A549 (cell line): ENCODE measurements at regions not wholly inside any gene's neighbourhood (a gene's known extent, or its start where the extent isn't known, plus 50 kb on each side); places are given as distances from the start of the nearest gene placed in this dataset.

ENCODE experiments used
- CBX8 ChIP-seq: fragments of 200-600 bp; sonication (generic); IDR thresholded peaks from 2 replicates; pipeline ENCODE4 v1.6.1; 2016
- CTCF ChIP-seq: fragments of >200 bp; sonication (Bioruptor Twin); formaldehyde crosslinking; IDR thresholded peaks from 3 replicates; pipeline ENCODE4 v1.5.1; 2016
- EP300 ChIP-seq, 2 experiments: fragments of >200 bp; sonication (Bioruptor Twin); formaldehyde crosslinking; IDR thresholded peaks; 2 replicates in 1 of 2; 3 replicates in 1 of 2; pipeline ENCODE4 v1.6.1; 2016 to 2017
- POLR2AphosphoS2 ChIP-seq: conservative IDR thresholded peaks from 2 replicates; pipeline ENCODE4 v1.6.1; 2012; ENCODE audit warnings: low read length, improper control_type of control experiment, inconsistent platforms
- SMC3 ChIP-seq: fragments of >200 bp; sonication (Bioruptor Twin); formaldehyde crosslinking; IDR thresholded peaks from 3 replicates; pipeline ENCODE4 v1.6.1; 2018; ENCODE audit warnings: inconsistent platforms
- ZFP36 ChIP-seq: fragments of 450-650 bp; IDR thresholded peaks from 2 replicates; pipeline ENCODE4 v1.6.1; 2014; ENCODE audit warnings: borderline replicate concordance; ENCODE audit not compliant: partially characterized antibody
- TF ChIP-seq, protein P1 (sequence below): fragments of 200-600 bp; sonication (generic); IDR thresholded peaks from 2 replicates; pipeline ENCODE4 v1.6.1; 2016; ENCODE audit warnings: antibody characterized with exemption, mild to moderate bottlenecking, moderate library complexity
- TF ChIP-seq, protein P2 (sequence below): IDR thresholded peaks from 2 replicates; pipeline ENCODE4 v1.6.1; 2012

- TF ChIP-seq ZFP36 (no peak), CTCF (no peak), EP300 (IDR thresholded peaks at IDR 0.05) (no peak), CBX8 (no peak), POLR2AphosphoS2 (no peak), SMC3 (no peak)
- TF ChIP-seq, protein P1, sequence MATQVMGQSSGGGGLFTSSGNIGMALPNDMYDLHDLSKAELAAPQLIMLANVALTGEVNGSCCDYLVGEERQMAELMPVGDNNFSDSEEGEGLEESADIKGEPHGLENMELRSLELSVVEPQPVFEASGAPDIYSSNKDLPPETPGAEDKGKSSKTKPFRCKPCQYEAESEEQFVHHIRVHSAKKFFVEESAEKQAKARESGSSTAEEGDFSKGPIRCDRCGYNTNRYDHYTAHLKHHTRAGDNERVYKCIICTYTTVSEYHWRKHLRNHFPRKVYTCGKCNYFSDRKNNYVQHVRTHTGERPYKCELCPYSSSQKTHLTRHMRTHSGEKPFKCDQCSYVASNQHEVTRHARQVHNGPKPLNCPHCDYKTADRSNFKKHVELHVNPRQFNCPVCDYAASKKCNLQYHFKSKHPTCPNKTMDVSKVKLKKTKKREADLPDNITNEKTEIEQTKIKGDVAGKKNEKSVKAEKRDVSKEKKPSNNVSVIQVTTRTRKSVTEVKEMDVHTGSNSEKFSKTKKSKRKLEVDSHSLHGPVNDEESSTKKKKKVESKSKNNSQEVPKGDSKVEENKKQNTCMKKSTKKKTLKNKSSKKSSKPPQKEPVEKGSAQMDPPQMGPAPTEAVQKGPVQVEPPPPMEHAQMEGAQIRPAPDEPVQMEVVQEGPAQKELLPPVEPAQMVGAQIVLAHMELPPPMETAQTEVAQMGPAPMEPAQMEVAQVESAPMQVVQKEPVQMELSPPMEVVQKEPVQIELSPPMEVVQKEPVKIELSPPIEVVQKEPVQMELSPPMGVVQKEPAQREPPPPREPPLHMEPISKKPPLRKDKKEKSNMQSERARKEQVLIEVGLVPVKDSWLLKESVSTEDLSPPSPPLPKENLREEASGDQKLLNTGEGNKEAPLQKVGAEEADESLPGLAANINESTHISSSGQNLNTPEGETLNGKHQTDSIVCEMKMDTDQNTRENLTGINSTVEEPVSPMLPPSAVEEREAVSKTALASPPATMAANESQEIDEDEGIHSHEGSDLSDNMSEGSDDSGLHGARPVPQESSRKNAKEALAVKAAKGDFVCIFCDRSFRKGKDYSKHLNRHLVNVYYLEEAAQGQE: no peak
- TF ChIP-seq, protein P2, sequence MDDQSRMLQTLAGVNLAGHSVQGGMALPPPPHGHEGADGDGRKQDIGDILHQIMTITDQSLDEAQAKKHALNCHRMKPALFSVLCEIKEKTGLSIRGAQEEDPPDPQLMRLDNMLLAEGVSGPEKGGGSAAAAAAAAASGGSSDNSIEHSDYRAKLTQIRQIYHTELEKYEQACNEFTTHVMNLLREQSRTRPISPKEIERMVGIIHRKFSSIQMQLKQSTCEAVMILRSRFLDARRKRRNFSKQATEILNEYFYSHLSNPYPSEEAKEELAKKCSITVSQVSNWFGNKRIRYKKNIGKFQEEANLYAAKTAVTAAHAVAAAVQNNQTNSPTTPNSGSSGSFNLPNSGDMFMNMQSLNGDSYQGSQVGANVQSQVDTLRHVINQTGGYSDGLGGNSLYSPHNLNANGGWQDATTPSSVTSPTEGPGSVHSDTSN: no peak
Observed at GRCh38 chr6:48567016-48567415, 456.0 kb upstream of the PTCHD4 start.
